Endothelial cell of umbilical vein (primary cell): ENCODE measurements at regions not wholly inside any gene's neighbourhood (a gene's known extent, or its start where the extent isn't known, plus 50 kb on each side); places are given as distances from the start of the nearest gene placed in this dataset.

Source experiments
- BruUV-seq: library from RNA; stranded (reverse); fragments of 400-500 nt; replicated peaks from 2 replicates; lab custom pipeline; 2021; lab: Mats Ljungman, UMichigan
- CTCF ChIA-PET: fragments of 300-600, 350-600 bp; sonication (Branson Sonifier 250); formaldehyde crosslinking; loops from one replicate; lab custom pipeline; 2021; ENCODE audit warnings: antibody characterized with exemption, inconsistent platforms; lab: Charles Lee
- POLR2A ChIA-PET: fragments of 300-600, 350-600 bp; sonication (Branson Sonifier 250); formaldehyde crosslinking; loops from one replicate; lab custom pipeline; 2021; ENCODE audit warnings: antibody characterized with exemption, inconsistent platforms; lab: Charles Lee
- DNase-seq: peaks from one replicate; pipeline ENCODE4 v3.0.0-alpha.2; 2011; ENCODE audit warnings: low read depth, low spot score
- FAIRE-seq: peaks from 2 replicates; lab custom pipeline; 2011; peaks lifted over from hg19 to GRCh38; lab: Jason Lieb, UNC
- H2AFZ ChIP-seq: 2 replicates; pipeline ENCODE4 v1.6.0; 2012; ENCODE audit warnings: low read depth, low read length, control low read depth, inconsistent platforms
- H3K27ac ChIP-seq: 2 replicates; pipeline ENCODE4 v1.5.1; 2011; ENCODE audit warnings: low read depth, mild to moderate bottlenecking, control low read depth, low read length, moderate library complexity; ENCODE audit not compliant: insufficient read depth
- H3K27me3 ChIP-seq, 2 experiments: 2 replicates each; pipeline versions ENCODE4 v1.6.0 to v1.6.1; 2011; ENCODE audit warnings: low read length in 2 of 2, mixed read lengths in 1 of 2; ENCODE audit not compliant: control insufficient read depth in 2 of 2, insufficient read depth in 2 of 2
- H3K36me3 ChIP-seq, 2 experiments: 2 replicates in 1 of 2; 3 replicates in 1 of 2; pipeline ENCODE4 v1.5.1; 2011; ENCODE audit warnings: low read length in 2 of 2, mild to moderate bottlenecking in 1 of 2, moderate library complexity in 1 of 2; ENCODE audit not compliant: control insufficient read depth in 2 of 2, insufficient read depth in 2 of 2; ENCODE audit errors: extremely low read depth in 1 of 2
- H3K4me1 ChIP-seq: 3 replicates; pipeline ENCODE4 v1.5.1; 2011; ENCODE audit warnings: mild to moderate bottlenecking, low read length; ENCODE audit not compliant: control insufficient read depth, insufficient read depth; ENCODE audit errors: extremely low read depth
- H3K4me2 ChIP-seq: 2 replicates; pipeline ENCODE4 v1.6.1; 2011; ENCODE audit warnings: low read length, control low read depth, mixed read lengths; ENCODE audit not compliant: insufficient read depth
- H3K4me3 ChIP-seq, 3 experiments: fragments of 200-600 bp in 1 of 3; sonication (generic), shearing (Covaris generic) in 1 of 3; replicated peaks in 1 of 3; 2 replicates each; pipeline ENCODE4 v1.5.1; 2011 to 2016; ENCODE audit warnings: control low read depth in 3 of 3, low read length in 3 of 3, mild to moderate bottlenecking in 2 of 3, inconsistent platforms in 1 of 3, low read depth in 1 of 3, moderate library complexity in 1 of 3; ENCODE audit not compliant: insufficient read depth in 1 of 3
- H3K79me2 ChIP-seq: 2 replicates; pipeline ENCODE4 v1.6.0; 2012; ENCODE audit warnings: low read length, inconsistent platforms; ENCODE audit not compliant: control insufficient read depth, insufficient read depth
- H3K9ac ChIP-seq: replicated peaks from 2 replicates; pipeline ENCODE3; 2011; ENCODE audit warnings: low read length, control low read depth; ENCODE audit not compliant: insufficient read depth; ENCODE audit errors: extremely low read depth
- H3K9me1 ChIP-seq: replicated peaks from 3 replicates; pipeline ENCODE4 v1.6.0; 2011; ENCODE audit warnings: mild to moderate bottlenecking, low read length; ENCODE audit not compliant: control insufficient read depth, insufficient read depth; ENCODE audit errors: extremely low read depth
- H3K9me3 ChIP-seq: replicated peaks from 2 replicates; pipeline ENCODE4 v1.5.1; 2012; ENCODE audit warnings: low read length, inconsistent platforms; ENCODE audit not compliant: control insufficient read depth, insufficient read depth
- H4K20me1 ChIP-seq: replicated peaks from 2 replicates; pipeline ENCODE3; 2011; ENCODE audit warnings: mild to moderate bottlenecking, low read length; ENCODE audit not compliant: control insufficient read depth, insufficient read depth; ENCODE audit errors: extremely low read depth
- CTCF ChIP-seq, 2 donors: IDR thresholded peaks; 1 replicate in 1 of 2; 2 replicates in 1 of 2; pipeline ENCODE4 v1.5.1; 2011; ENCODE audit warnings: low read length in 2 of 2, mild to moderate bottlenecking in 2 of 2, moderate library complexity in 2 of 2, control low read depth in 1 of 2, inconsistent platforms in 1 of 2, low read depth in 1 of 2; ENCODE audit not compliant: insufficient read depth in 1 of 2; ENCODE audit errors: extremely low read depth in 1 of 2
- EZH2 ChIP-seq: IDR thresholded peaks from 2 replicates; pipeline ENCODE4 v1.6.1; 2012; ENCODE audit warnings: borderline replicate concordance, low read depth, mild to moderate bottlenecking, moderate library complexity, low read length, inconsistent platforms; ENCODE audit not compliant: severe bottlenecking
- FOS ChIP-seq: IDR thresholded peaks from 2 replicates; pipeline ENCODE4 v1.6.1; 2011; ENCODE audit warnings: mild to moderate bottlenecking, low read length, moderate library complexity, borderline replicate concordance; ENCODE audit not compliant: insufficient read depth
- GATA2 ChIP-seq: IDR thresholded peaks from 2 replicates; pipeline ENCODE4 v1.7.0; 2011; ENCODE audit warnings: low read depth, mild to moderate bottlenecking, moderate library complexity, mixed read lengths, low read length; ENCODE audit not compliant: insufficient read length, insufficient read depth
- JUN ChIP-seq: IDR thresholded peaks from 2 replicates; pipeline ENCODE4 v1.6.1; 2011; ENCODE audit warnings: borderline replicate concordance, low read depth; ENCODE audit not compliant: insufficient read length, insufficient read depth
- MAX ChIP-seq: IDR thresholded peaks from 2 replicates; pipeline ENCODE4 v1.6.1; 2011; ENCODE audit not compliant: insufficient read depth, insufficient read length
- MYC ChIP-seq: IDR thresholded peaks from one replicate; pipeline ENCODE4 v1.6.1; 2011; ENCODE audit warnings: mild to moderate bottlenecking, low read depth, low read length
- POLR2A ChIP-seq: IDR thresholded peaks from 2 replicates; pipeline ENCODE4 v1.6.1; 2012; ENCODE audit warnings: low read depth, mild to moderate bottlenecking, control low read depth, low read length
- POLR2AphosphoS5 ChIP-seq: IDR thresholded peaks from 2 replicates; pipeline ENCODE4 v1.6.1; 2012; ENCODE audit warnings: low read depth, mild to moderate bottlenecking, control low read depth, low read length, moderate library complexity; ENCODE audit not compliant: insufficient read depth
- dilution Hi-C: fragments of 300-500 bp; cut with MboI; formaldehyde crosslinking; loops from one replicate; pipeline ENCODE4 v1.15.0; 2019; ENCODE audit warnings: low sequenced_read_pairs; ENCODE audit not compliant: extremely low pct_ligation_motif_present
- intact Hi-C: fragments of 100-400 bp; cut with micrococcal nuclease; formaldehyde crosslinking; loops from one replicate; pipeline ENCODE4 v1.10.0; 2022

- CTCF ChIA-PET: no interaction called here
- H3K4me1 ChIP-seq: peaks cover 5% of the 10 kb centered on the region
- no peak overlapping the region for H3K4me3 ChIP-seq
- H3K9ac ChIP-seq: no peak overlapping the region
- POLR2A ChIA-PET: no interaction called here
- dilution Hi-C loops (no loop called here), intact Hi-C loops (no loop called here)
- H3K36me3 ChIP-seq: no peaks in the 10 kb centered on the region
- H2AFZ ChIP-seq: no peak overlapping the region
- no peak for TF ChIP-seq MAX
- no peak for TF ChIP-seq EZH2
- no peak for TF ChIP-seq POLR2A
- TF ChIP-seq JUN: no peak
- no peak for TF ChIP-seq POLR2AphosphoS5
- no peak for TF ChIP-seq FOS
- no peak for TF ChIP-seq GATA2
- no peak for TF ChIP-seq CTCF (IDR thresholded peaks at IDR 0.05; ENCODE audit: extremely low read depth in 1 of 2, insufficient read depth in 1 of 2, low read depth in 1 of 2, low read length in 2 of 2)
- no peak for TF ChIP-seq MYC
- FAIRE-seq (no peak), DNase-seq (no peak)
- no TSS peak for BruUV-seq
- H3K9me1 ChIP-seq: no peaks in the 10 kb centered on the region
- H3K9me3 ChIP-seq: no peaks in the 10 kb centered on the region
- no peak overlapping the region for H3K4me2 ChIP-seq
- no peak overlapping the region for H3K27ac ChIP-seq
- no peaks in the 10 kb centered on the region for H3K79me2 ChIP-seq
- H4K20me1 ChIP-seq: no peaks in the 10 kb centered on the region
- no peaks in the 10 kb centered on the region for H3K27me3 ChIP-seq
Measured at GRCh38 chr2:49288113-49288705, 133.9 kb upstream of the FSHR start.
